ENCODE measurements at regions not wholly inside any gene's neighbourhood (a gene's known extent, or its start where the extent isn't known, plus 50 kb on each side); places are given as distances from the start of the nearest gene placed in this dataset.

GRCh38 chr4:155530857-155531256 is 135.8 kb upstream of the GUCY1A1 start:
- no peaks in the 10 kb centered on the region for H3K36me3 Mint-ChIP-seq (ENCODE audit: unreplicated experiment)
- no peaks in the 10 kb centered on the region for H3K4me1 Mint-ChIP-seq (ENCODE audit: low read depth, unreplicated experiment)
- TF ChIP-seq CTCF (IDR thresholded peaks at IDR 0.05; ENCODE audit: partially characterized antibody, unreplicated experiment): no peak
- H3K27ac Mint-ChIP-seq (ENCODE audit: unreplicated experiment): no peak overlapping the region
- H3K4me3 Mint-ChIP-seq (ENCODE audit: unreplicated experiment): no peak overlapping the region
- DNase-seq: no peak
- H3K9me3 Mint-ChIP-seq (ENCODE audit: unreplicated experiment): no peaks in the 10 kb centered on the region
- no peaks in the 10 kb centered on the region for H3K27me3 Mint-ChIP-seq (ENCODE audit: unreplicated experiment)

GRCh38 chr4:155530290-155530689 is 136.4 kb upstream of the GUCY1A1 start:
- no peak overlapping the region for H3K4me3 Mint-ChIP-seq (ENCODE audit: unreplicated experiment)
- no peak for TF ChIP-seq CTCF (IDR thresholded peaks at IDR 0.05; ENCODE audit: partially characterized antibody, unreplicated experiment)
- H3K9me3 Mint-ChIP-seq (ENCODE audit: unreplicated experiment): no peaks in the 10 kb centered on the region
- no peak for DNase-seq
- H3K27me3 Mint-ChIP-seq (ENCODE audit: unreplicated experiment): no peaks in the 10 kb centered on the region
- no peak overlapping the region for H3K27ac Mint-ChIP-seq (ENCODE audit: unreplicated experiment)
- no peaks in the 10 kb centered on the region for H3K36me3 Mint-ChIP-seq (ENCODE audit: unreplicated experiment)
- no peaks in the 10 kb centered on the region for H3K4me1 Mint-ChIP-seq (ENCODE audit: low read depth, unreplicated experiment)

GRCh38 chr4:155529716-155530115 is 136.9 kb upstream of the GUCY1A1 start:
- no peaks in the 10 kb centered on the region for H3K36me3 Mint-ChIP-seq (ENCODE audit: unreplicated experiment)
- H3K4me3 Mint-ChIP-seq (ENCODE audit: unreplicated experiment): no peak overlapping the region
- no peak for TF ChIP-seq CTCF (IDR thresholded peaks at IDR 0.05; ENCODE audit: partially characterized antibody, unreplicated experiment)
- no peaks in the 10 kb centered on the region for H3K27me3 Mint-ChIP-seq (ENCODE audit: unreplicated experiment)
- H3K27ac Mint-ChIP-seq (ENCODE audit: unreplicated experiment): no peak overlapping the region
- no peaks in the 10 kb centered on the region for H3K9me3 Mint-ChIP-seq (ENCODE audit: unreplicated experiment)
- no peak for DNase-seq
- no peaks in the 10 kb centered on the region for H3K4me1 Mint-ChIP-seq (ENCODE audit: low read depth, unreplicated experiment)

GRCh38 chr4:155529272-155529671 is 137.4 kb upstream of the GUCY1A1 start:
- Mint-ChIP-seq H3K9me3 (ENCODE audit: unreplicated experiment) (no peaks in the 10 kb centered on the region), H3K36me3 (ENCODE audit: unreplicated experiment) (no peaks in the 10 kb centered on the region), H3K4me1 (ENCODE audit: low read depth, unreplicated experiment) (no peaks in the 10 kb centered on the region), H3K27me3 (ENCODE audit: unreplicated experiment) (no peaks in the 10 kb centered on the region), H3K4me3 (ENCODE audit: unreplicated experiment) (no peak overlapping the region), H3K27ac (ENCODE audit: unreplicated experiment) (no peak overlapping the region)
- no peak for TF ChIP-seq CTCF (IDR thresholded peaks at IDR 0.05; ENCODE audit: partially characterized antibody, unreplicated experiment)
- DNase-seq: no peak

GRCh38 chr4:155526452-155527169 is 140.0 kb upstream of the GUCY1A1 start:
- H3K4me3 Mint-ChIP-seq (ENCODE audit: unreplicated experiment): no peak overlapping the region
- H3K27ac Mint-ChIP-seq (ENCODE audit: unreplicated experiment): no peak overlapping the region
- no peak for TF ChIP-seq CTCF (IDR thresholded peaks at IDR 0.05; ENCODE audit: partially characterized antibody, unreplicated experiment)
- no peaks in the 10 kb centered on the region for H3K36me3 Mint-ChIP-seq (ENCODE audit: unreplicated experiment)
- no peaks in the 10 kb centered on the region for H3K27me3 Mint-ChIP-seq (ENCODE audit: unreplicated experiment)
- H3K9me3 Mint-ChIP-seq (ENCODE audit: unreplicated experiment): no peaks in the 10 kb centered on the region
- no peak for DNase-seq
- H3K4me1 Mint-ChIP-seq (ENCODE audit: low read depth, unreplicated experiment): no peaks in the 10 kb centered on the region

Data from glutamatergic neuron (in vitro differentiated cells).